Activated T-cell treated with anti-CD3 and anti-CD28 coated beads, Interleukin-2, amount 50 U/mL, for 24 hours (primary cell): ENCODE measurements at regions not wholly inside any gene's neighbourhood (a gene's known extent, or its start where the extent isn't known, plus 50 kb on each side); places are given as distances from the start of the nearest gene placed in this dataset.

Experiments used
- DNase-seq: peaks from one replicate; pipeline ENCODE4 v3.0.0-alpha.2; 2020
- H3K27ac Mint-ChIP-seq: 2 replicates; pipeline ENCODE4 v1.8.0; 2020; ENCODE audit warnings: mild to moderate bottlenecking, mixed read lengths
- H3K27me3 Mint-ChIP-seq: 2 replicates; pipeline ENCODE4 v1.8.0; 2020; ENCODE audit warnings: mixed read lengths
- H3K36me3 Mint-ChIP-seq: 2 replicates; pipeline ENCODE4 v1.8.0; 2020; ENCODE audit warnings: low read depth, mixed read lengths
- H3K4me1 Mint-ChIP-seq: 2 replicates; pipeline ENCODE4 v1.8.0; 2020; ENCODE audit warnings: low read depth, mixed read lengths
- H3K4me3 Mint-ChIP-seq: 2 replicates; pipeline ENCODE4 v1.8.0; 2020; ENCODE audit warnings: mild to moderate bottlenecking, moderate library complexity, mixed read lengths
- H3K9me3 Mint-ChIP-seq: 2 replicates; pipeline ENCODE4 v1.8.0; 2020; ENCODE audit warnings: mixed read lengths

- no peak overlapping the region for H3K27ac Mint-ChIP-seq
Observed at GRCh38 chr3:11948866-11949265, 55.3 kb upstream of the SYN2 start.

GRCh38 chr3:11949351-11949750 lies 54.8 kb upstream of the SYN2 start:
- Mint-ChIP-seq H3K27ac (no peak overlapping the region), H3K9me3 (peaks cover 4% of the 10 kb centered on the region), H3K4me3 (no peak overlapping the region), H3K36me3 (no peaks in the 10 kb centered on the region), H3K27me3 (peaks cover 35% of the 10 kb centered on the region), H3K4me1 (no peaks in the 10 kb centered on the region)
- no peak for DNase-seq

More at GRCh38 chr3:11948866-11949265, 55.3 kb upstream of the SYN2 start:
- H3K4me3 Mint-ChIP-seq: no peak overlapping the region
- no peaks in the 10 kb centered on the region for H3K4me1 Mint-ChIP-seq
- H3K36me3 Mint-ChIP-seq: no peaks in the 10 kb centered on the region
- DNase-seq: no peak
- H3K27me3 Mint-ChIP-seq: peaks cover 35% of the 10 kb centered on the region
- peaks cover 7% of the 10 kb centered on the region for H3K9me3 Mint-ChIP-seq

- DNase-seq: no peak
- Mint-ChIP-seq H3K27me3 (peaks cover 31% of the 10 kb centered on the region), H3K27ac (no peak overlapping the region), H3K4me1 (no peaks in the 10 kb centered on the region), H3K9me3 (no peaks in the 10 kb centered on the region), H3K4me3 (no peak overlapping the region), H3K36me3 (no peaks in the 10 kb centered on the region)
Observed at GRCh38 chr3:11950576-11950975, 53.6 kb upstream of the SYN2 start.

- H3K9me3 Mint-ChIP-seq: no peaks in the 10 kb centered on the region
- no peak for DNase-seq
- H3K36me3 Mint-ChIP-seq: no peaks in the 10 kb centered on the region
- peaks cover 22% of the 10 kb centered on the region for H3K27me3 Mint-ChIP-seq
- no peaks in the 10 kb centered on the region for H3K4me1 Mint-ChIP-seq
- no peak overlapping the region for H3K4me3 Mint-ChIP-seq
- no peak overlapping the region for H3K27ac Mint-ChIP-seq
Observed at GRCh38 chr3:11953350-11953749, 50.8 kb upstream of the SYN2 start.

- no peak overlapping the region for H3K4me3 Mint-ChIP-seq
- DNase-seq: no peak
- no peaks in the 10 kb centered on the region for H3K4me1 Mint-ChIP-seq
- no peaks in the 10 kb centered on the region for H3K36me3 Mint-ChIP-seq
- H3K9me3 Mint-ChIP-seq: no peaks in the 10 kb centered on the region
- H3K27me3 Mint-ChIP-seq: peaks cover 21% of the 10 kb centered on the region
- no peak overlapping the region for H3K27ac Mint-ChIP-seq
Observed at GRCh38 chr3:11953778-11954177, 50.4 kb upstream of the SYN2 start.

- H3K9me3 Mint-ChIP-seq: peaks cover 2% of the 10 kb centered on the region
- H3K27me3 Mint-ChIP-seq: peaks cover 17% of the 10 kb centered on the region
- no peaks in the 10 kb centered on the region for H3K36me3 Mint-ChIP-seq
- no peaks in the 10 kb centered on the region for H3K4me1 Mint-ChIP-seq
- no peak for DNase-seq
- H3K4me3 Mint-ChIP-seq: no peak overlapping the region
- H3K27ac Mint-ChIP-seq: no peak overlapping the region
Observed at GRCh38 chr3:11954312-11954934, 49.8 kb upstream of the SYN2 start.
